ENCODE measurements at regions not wholly inside any gene's neighbourhood (a gene's known extent, or its start where the extent isn't known, plus 50 kb on each side); places are given as distances from the start of the nearest gene placed in this dataset.

GRCh38 chr1:218811497-218811896, 362.2 kb upstream of the LYPLAL1 start:
- no peak for TF ChIP-seq CTCF (IDR thresholded peaks at IDR 0.05 in 2 of 3, conservative IDR thresholded peaks at IDR 0.05 in 1 of 3; ENCODE audit: borderline replicate concordance in 1 of 3, insufficient read depth in 1 of 3, low read depth in 2 of 3, low read length in 2 of 3)
- TF ChIP-seq, protein P1, sequence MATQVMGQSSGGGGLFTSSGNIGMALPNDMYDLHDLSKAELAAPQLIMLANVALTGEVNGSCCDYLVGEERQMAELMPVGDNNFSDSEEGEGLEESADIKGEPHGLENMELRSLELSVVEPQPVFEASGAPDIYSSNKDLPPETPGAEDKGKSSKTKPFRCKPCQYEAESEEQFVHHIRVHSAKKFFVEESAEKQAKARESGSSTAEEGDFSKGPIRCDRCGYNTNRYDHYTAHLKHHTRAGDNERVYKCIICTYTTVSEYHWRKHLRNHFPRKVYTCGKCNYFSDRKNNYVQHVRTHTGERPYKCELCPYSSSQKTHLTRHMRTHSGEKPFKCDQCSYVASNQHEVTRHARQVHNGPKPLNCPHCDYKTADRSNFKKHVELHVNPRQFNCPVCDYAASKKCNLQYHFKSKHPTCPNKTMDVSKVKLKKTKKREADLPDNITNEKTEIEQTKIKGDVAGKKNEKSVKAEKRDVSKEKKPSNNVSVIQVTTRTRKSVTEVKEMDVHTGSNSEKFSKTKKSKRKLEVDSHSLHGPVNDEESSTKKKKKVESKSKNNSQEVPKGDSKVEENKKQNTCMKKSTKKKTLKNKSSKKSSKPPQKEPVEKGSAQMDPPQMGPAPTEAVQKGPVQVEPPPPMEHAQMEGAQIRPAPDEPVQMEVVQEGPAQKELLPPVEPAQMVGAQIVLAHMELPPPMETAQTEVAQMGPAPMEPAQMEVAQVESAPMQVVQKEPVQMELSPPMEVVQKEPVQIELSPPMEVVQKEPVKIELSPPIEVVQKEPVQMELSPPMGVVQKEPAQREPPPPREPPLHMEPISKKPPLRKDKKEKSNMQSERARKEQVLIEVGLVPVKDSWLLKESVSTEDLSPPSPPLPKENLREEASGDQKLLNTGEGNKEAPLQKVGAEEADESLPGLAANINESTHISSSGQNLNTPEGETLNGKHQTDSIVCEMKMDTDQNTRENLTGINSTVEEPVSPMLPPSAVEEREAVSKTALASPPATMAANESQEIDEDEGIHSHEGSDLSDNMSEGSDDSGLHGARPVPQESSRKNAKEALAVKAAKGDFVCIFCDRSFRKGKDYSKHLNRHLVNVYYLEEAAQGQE (IDR thresholded peaks at IDR 0.05; ENCODE audit: low read depth), result no peak
- no peak for TF ChIP-seq EZH2 (IDR thresholded peaks at IDR 0.05)
- TF ChIP-seq YY1 (IDR thresholded peaks at IDR 0.05; ENCODE audit: extremely low read depth, insufficient replicate concordance, low read depth, low read length), result no peak
- TF ChIP-seq RAD21 (IDR thresholded peaks at IDR 0.05; ENCODE audit: low read depth), result no peak
- TF ChIP-seq SRF (IDR thresholded peaks at IDR 0.05; ENCODE audit: low read depth), result no peak
- no peak for TF ChIP-seq ZFX (IDR thresholded peaks at IDR 0.05)
- no peak for TF ChIP-seq POLR2AphosphoS5 (IDR thresholded peaks at IDR 0.05; ENCODE audit: low read depth, low read length)
- no peak for TF ChIP-seq POLR2A (IDR thresholded peaks at IDR 0.05; ENCODE audit: borderline replicate concordance, extremely low read depth, insufficient read depth, insufficient read length)
- no peak for TF ChIP-seq EGR1 (IDR thresholded peaks at IDR 0.05; ENCODE audit: low read depth)
- no peak for TF ChIP-seq TCF7L2 (IDR thresholded peaks at IDR 0.05; ENCODE audit: borderline replicate concordance, extremely low read depth, insufficient read depth, insufficient read length)
- no peak for TF ChIP-seq ZBTB33 (IDR thresholded peaks at IDR 0.05; ENCODE audit: extremely low read depth, insufficient replicate concordance, low read length)
